ENCODE measurements at regions not wholly inside any gene's neighbourhood (a gene's known extent, or its start where the extent isn't known, plus 50 kb on each side); places are given as distances from the start of the nearest gene placed in this dataset.

GRCh38 chr4:149102765-149103164 is 660.6 kb upstream of the NR3C2 start:
- Mint-ChIP-seq H3K36me3 (ENCODE audit: low read depth) (peaks cover 4% of the 10 kb centered on the region), H3K9me3 (peaks cover 4% of the 10 kb centered on the region; the same call in 1 of the 2 replicates), H3K4me3 (no peak overlapping the region), H3K27ac (no peak overlapping the region), H3K4me1 (ENCODE audit: low read depth) (peaks cover 12% of the 10 kb centered on the region; the same call in 1 of the 2 replicates), H3K27me3 (ENCODE audit: insufficient read depth) (no peaks in the 10 kb centered on the region; the same call in 1 of the 2 replicates)
- no peak for TF ChIP-seq CTCF (IDR thresholded peaks at IDR 0.05)
- no peak for DNase-seq

GRCh38 chr4:149101649-149102048 is 659.4 kb upstream of the NR3C2 start:
- no peak overlapping the region for H3K4me3 Mint-ChIP-seq
- H3K27ac Mint-ChIP-seq: no peak overlapping the region
- H3K4me1 Mint-ChIP-seq (ENCODE audit: low read depth): peaks cover 12% of the 10 kb centered on the region; the same call in 1 of the 2 replicates
- peaks cover 4% of the 10 kb centered on the region for H3K9me3 Mint-ChIP-seq
- DNase-seq: no peak
- no peak for TF ChIP-seq CTCF (IDR thresholded peaks at IDR 0.05)
- H3K27me3 Mint-ChIP-seq (ENCODE audit: insufficient read depth): no peaks in the 10 kb centered on the region
- peaks cover 4% of the 10 kb centered on the region for H3K36me3 Mint-ChIP-seq (ENCODE audit: low read depth)

GRCh38 chr4:149095811-149096210 is 653.6 kb upstream of the NR3C2 start:
- Mint-ChIP-seq H3K4me1 (ENCODE audit: low read depth) (no peaks in the 10 kb centered on the region), H3K4me3 (no peak overlapping the region), H3K27me3 (ENCODE audit: insufficient read depth) (peaks cover 4% of the 10 kb centered on the region; the same call in 1 of the 2 replicates), H3K9me3 (peaks cover 12% of the 10 kb centered on the region; the same call in 1 of the 2 replicates), H3K36me3 (ENCODE audit: low read depth) (no peaks in the 10 kb centered on the region; the same call in 1 of the 2 replicates), H3K27ac (no peak overlapping the region)
- TF ChIP-seq CTCF (IDR thresholded peaks at IDR 0.05): no peak
- no peak for DNase-seq

- H3K4me3 Mint-ChIP-seq: no peak overlapping the region
- peaks cover 4% of the 10 kb centered on the region; the same call in 1 of the 2 replicates for H3K27me3 Mint-ChIP-seq (ENCODE audit: insufficient read depth)
- H3K27ac Mint-ChIP-seq: no peak overlapping the region
- H3K36me3 Mint-ChIP-seq (ENCODE audit: low read depth): no peaks in the 10 kb centered on the region; the same call in 1 of the 2 replicates
- H3K4me1 Mint-ChIP-seq (ENCODE audit: low read depth): no peaks in the 10 kb centered on the region
- TF ChIP-seq CTCF (IDR thresholded peaks at IDR 0.05): no peak
- no peak for DNase-seq
- peaks cover 12% of the 10 kb centered on the region; the same call in 1 of the 2 replicates for H3K9me3 Mint-ChIP-seq
Measured at GRCh38 chr4:149095001-149095400, 652.8 kb upstream of the NR3C2 start.

- Mint-ChIP-seq H3K9me3 (no peaks in the 10 kb centered on the region; the same call in 1 of the 2 replicates), H3K27ac (no peak overlapping the region), H3K27me3 (ENCODE audit: insufficient read depth) (no peaks in the 10 kb centered on the region; the same call in 1 of the 2 replicates), H3K4me3 (no peak overlapping the region), H3K36me3 (ENCODE audit: low read depth) (no peaks in the 10 kb centered on the region), H3K4me1 (ENCODE audit: low read depth) (no peaks in the 10 kb centered on the region)
- DNase-seq: no peak
- no peak for TF ChIP-seq CTCF (IDR thresholded peaks at IDR 0.05)
Measured at GRCh38 chr4:149084144-149084543, 641.9 kb upstream of the NR3C2 start.
